Neural cell (in vitro differentiated cells): ENCODE measurements at regions not wholly inside any gene's neighbourhood (a gene's known extent, or its start where the extent isn't known, plus 50 kb on each side); places are given as distances from the start of the nearest gene placed in this dataset.
"Not testable (repeated sequence)": the region's sequence is repeated elsewhere in the genome, so short reads cannot be mapped to it uniquely, and the experiment has no call there.

ENCODE experiments used
- H2AFZ ChIP-seq: fragments of 200-600, 300-800 bp; sonication (generic), shearing (Covaris generic); 2 replicates; pipeline ENCODE4 v1.6.0; 2014; ENCODE audit warnings: low read depth, mild to moderate bottlenecking, antibody characterized with exemption, low read length, moderate library complexity
- H3F3A ChIP-seq: fragments of 200-600 bp; shearing (Covaris generic); 2 replicates; pipeline ENCODE4 v1.6.1; 2016; ENCODE audit warnings: mild to moderate bottlenecking, moderate library complexity, mixed read lengths, antibody characterized with exemption, low read length; ENCODE audit not compliant: insufficient read depth, poor library complexity, severe bottlenecking
- H3K27ac ChIP-seq: fragments of 200-600, 300-800 bp; sonication (generic), shearing (Covaris generic); 2 replicates; pipeline ENCODE4 v1.5.1; 2014; ENCODE audit warnings: mild to moderate bottlenecking, low read length, moderate library complexity
- H3K27me3 ChIP-seq: fragments of 300-800, 200-600 bp; sonication (generic), shearing (Covaris generic); 2 replicates; pipeline ENCODE4 v1.6.0; 2014; ENCODE audit warnings: mild to moderate bottlenecking, low read depth, low read length, moderate library complexity; ENCODE audit not compliant: insufficient read depth
- H3K36me3 ChIP-seq: fragments of 300-800, 200-600 bp; sonication (generic), shearing (Covaris generic); 2 replicates; pipeline ENCODE4 v1.5.1; 2014; ENCODE audit warnings: mild to moderate bottlenecking, antibody characterized with exemption, low read length, moderate library complexity; ENCODE audit not compliant: insufficient read depth
- H3K4me2 ChIP-seq: fragments of 300-800, 200-600 bp; sonication (generic), shearing (Covaris generic); 2 replicates; pipeline ENCODE4 v1.6.0; 2014; ENCODE audit warnings: mild to moderate bottlenecking, low read length
- H3K4me3 ChIP-seq: fragments of 300-800, 200-600 bp; sonication (generic), shearing (Covaris generic); 2 replicates; pipeline ENCODE4 v1.5.1; 2014; ENCODE audit warnings: mild to moderate bottlenecking, low read length, moderate library complexity
- H3K79me2 ChIP-seq: fragments of 200-600 bp; shearing (Covaris generic); replicated peaks from 2 replicates; pipeline ENCODE4 v1.6.0; 2014; ENCODE audit warnings: mild to moderate bottlenecking, low read length, moderate library complexity; ENCODE audit not compliant: insufficient read depth
- H3K9ac ChIP-seq: fragments of 300-800, 200-600 bp; sonication (generic), shearing (Covaris generic); 2 replicates; pipeline ENCODE4 v1.6.1; 2016; ENCODE audit warnings: mild to moderate bottlenecking, low read length, mixed read lengths
- H3K9me2 ChIP-seq: fragments of 200-600 bp; shearing (Covaris generic); 2 replicates; pipeline ENCODE4 v1.6.1; 2016; ENCODE audit warnings: mild to moderate bottlenecking, low read length, mixed read lengths; ENCODE audit not compliant: insufficient read depth
- H3K9me3 ChIP-seq: fragments of 200-600, 300-800 bp; sonication (generic), shearing (Covaris generic); 2 replicates; pipeline ENCODE4 v1.6.1; 2016; ENCODE audit warnings: mild to moderate bottlenecking, mixed run types, low read length, moderate library complexity, mixed read lengths
- H4K20me1 ChIP-seq: fragments of 200-600 bp; shearing (Covaris generic); 2 replicates; pipeline ENCODE4 v1.6.1; 2016; ENCODE audit warnings: mild to moderate bottlenecking, mixed run types; ENCODE audit not compliant: insufficient read depth

DNA sequence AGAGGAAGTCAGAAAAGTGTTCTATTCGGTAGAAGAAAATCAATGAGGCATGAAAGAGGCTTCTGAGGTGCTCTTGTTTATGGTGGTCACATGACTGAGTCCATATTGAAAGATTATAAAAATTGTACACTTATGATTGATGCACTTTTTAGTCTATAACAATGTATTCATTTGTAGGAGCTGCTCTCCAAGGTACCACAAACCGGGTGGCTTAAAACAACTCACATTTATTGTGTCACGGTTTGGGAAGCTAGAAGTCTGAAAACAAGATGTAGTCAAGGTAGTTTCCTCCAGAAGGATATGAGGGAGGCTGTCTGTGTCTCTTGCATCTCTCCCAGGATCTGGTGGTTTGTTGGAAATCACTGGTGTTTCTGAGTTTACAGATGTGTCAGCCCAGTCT lies 86.6 kb upstream of the NIPA1 start:
- not testable (repeated sequence) for H4K20me1 ChIP-seq, H2AFZ ChIP-seq, H3K36me3 ChIP-seq, H3F3A ChIP-seq, H3K79me2 ChIP-seq, H3K27me3 ChIP-seq, H3K9me2 ChIP-seq, H3K27ac ChIP-seq, H3K4me2 ChIP-seq, H3K9ac ChIP-seq, H3K4me3 ChIP-seq, H3K9me3 ChIP-seq

GRCh38 chr15:22710831-22711341 lies 75.6 kb upstream of the NIPA1 start:
- not testable (repeated sequence) for H3K9ac ChIP-seq, H3K27ac ChIP-seq, H3F3A ChIP-seq, H3K4me3 ChIP-seq, H4K20me1 ChIP-seq, H3K9me3 ChIP-seq, H2AFZ ChIP-seq, H3K79me2 ChIP-seq, H3K27me3 ChIP-seq, H3K9me2 ChIP-seq, H3K36me3 ChIP-seq, H3K4me2 ChIP-seq

DNA sequence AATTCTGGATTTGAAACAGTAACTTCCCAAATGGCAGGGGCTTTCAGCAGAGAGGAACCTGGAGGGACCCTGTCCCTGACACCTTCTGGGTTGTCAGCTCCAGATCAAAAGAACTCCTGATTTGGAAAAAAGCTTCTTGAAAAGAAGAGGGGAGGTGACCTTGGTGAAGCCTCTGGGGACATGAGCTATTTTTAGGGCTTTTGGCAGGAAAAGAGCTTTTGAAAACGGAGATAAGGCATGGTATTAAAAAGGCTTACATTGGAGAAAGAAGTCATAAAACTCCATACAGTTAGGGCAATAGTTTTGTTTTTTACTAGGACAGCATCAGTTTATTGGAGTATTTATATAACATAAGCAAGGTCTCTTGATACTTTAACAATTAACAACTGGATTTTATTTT lies 72.5 kb upstream of the NIPA1 start:
- H3K27me3 ChIP-seq, H3F3A ChIP-seq, H3K9me3 ChIP-seq, H3K9ac ChIP-seq, H4K20me1 ChIP-seq, H3K36me3 ChIP-seq, H3K27ac ChIP-seq, H2AFZ ChIP-seq, H3K9me2 ChIP-seq, H3K79me2 ChIP-seq, H3K4me2 ChIP-seq, H3K4me3 ChIP-seq: not testable (repeated sequence)

GRCh38 chr15:22714358-22715132 lies 71.9 kb upstream of the NIPA1 start:
- H3K36me3 ChIP-seq, H3K4me2 ChIP-seq, H3K79me2 ChIP-seq, H3K27ac ChIP-seq, H4K20me1 ChIP-seq, H3K9me3 ChIP-seq, H3K9me2 ChIP-seq, H2AFZ ChIP-seq, H3K9ac ChIP-seq, H3K27me3 ChIP-seq, H3K4me3 ChIP-seq, H3F3A ChIP-seq: not testable (repeated sequence)

DNA sequence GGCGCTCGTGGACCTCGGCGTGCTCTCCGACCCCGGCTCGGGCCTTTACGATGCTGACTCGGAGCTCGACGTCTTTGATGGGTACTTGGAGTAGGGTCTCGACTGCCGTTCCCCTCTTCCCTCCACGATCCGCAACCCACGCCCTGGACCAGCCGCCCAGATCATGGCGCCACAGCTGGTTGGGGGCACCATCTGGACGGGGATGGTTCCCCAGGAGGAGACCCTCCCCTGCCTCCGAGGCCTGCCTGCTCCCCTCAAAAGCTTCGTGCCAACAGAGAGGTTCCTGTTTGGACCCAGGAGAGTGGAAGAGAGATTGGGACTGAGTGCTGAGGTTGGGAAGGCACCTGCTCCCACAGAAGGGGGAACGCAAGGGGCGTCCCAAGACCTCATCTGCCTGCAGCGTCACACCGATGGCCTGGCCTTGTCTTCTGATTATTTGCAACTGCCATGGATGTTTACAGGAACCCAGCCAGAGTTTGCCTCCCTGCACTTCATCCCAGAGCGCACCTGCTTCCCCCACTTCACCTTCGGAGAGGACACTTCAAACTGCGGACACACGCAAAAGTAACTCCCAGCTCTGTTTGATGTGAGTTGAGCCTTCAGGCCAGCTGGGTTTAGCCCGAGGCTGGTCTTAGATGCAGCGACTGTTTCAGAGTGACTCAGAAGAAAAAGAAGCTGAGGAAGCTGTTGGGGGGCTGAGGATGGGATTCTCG lies 71.2 kb upstream of the NIPA1 start:
- not testable (repeated sequence) for H3K36me3 ChIP-seq, H3K4me2 ChIP-seq, H3K27ac ChIP-seq, H3K27me3 ChIP-seq, H2AFZ ChIP-seq, H4K20me1 ChIP-seq, H3K9me3 ChIP-seq, H3K79me2 ChIP-seq, H3K4me3 ChIP-seq, H3K9ac ChIP-seq, H3K9me2 ChIP-seq, H3F3A ChIP-seq

DNA sequence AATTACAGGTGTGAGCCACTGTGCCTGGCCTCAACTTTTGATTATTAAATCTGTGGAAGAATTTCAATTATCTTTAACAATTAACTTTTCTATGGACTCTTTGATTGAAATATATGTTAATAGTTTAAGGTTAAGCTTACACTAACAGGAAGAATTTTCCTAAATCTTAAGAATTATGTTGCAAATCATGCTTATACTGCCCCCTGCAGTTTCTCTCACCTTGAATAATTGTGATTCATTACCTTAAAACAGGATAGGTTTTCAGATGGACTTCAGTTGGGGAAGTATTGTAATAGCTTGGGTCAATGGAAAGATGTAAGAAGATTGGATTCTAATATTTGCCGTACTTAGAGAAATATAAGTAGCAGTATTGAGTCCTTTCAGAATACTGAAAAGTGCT lies 66.5 kb upstream of the NIPA1 start:
- not testable (repeated sequence) for H3K27me3 ChIP-seq, H3K4me3 ChIP-seq, H4K20me1 ChIP-seq, H3K36me3 ChIP-seq, H3K4me2 ChIP-seq, H3K9me2 ChIP-seq, H3F3A ChIP-seq, H3K9ac ChIP-seq, H3K79me2 ChIP-seq, H2AFZ ChIP-seq, H3K9me3 ChIP-seq, H3K27ac ChIP-seq

DNA sequence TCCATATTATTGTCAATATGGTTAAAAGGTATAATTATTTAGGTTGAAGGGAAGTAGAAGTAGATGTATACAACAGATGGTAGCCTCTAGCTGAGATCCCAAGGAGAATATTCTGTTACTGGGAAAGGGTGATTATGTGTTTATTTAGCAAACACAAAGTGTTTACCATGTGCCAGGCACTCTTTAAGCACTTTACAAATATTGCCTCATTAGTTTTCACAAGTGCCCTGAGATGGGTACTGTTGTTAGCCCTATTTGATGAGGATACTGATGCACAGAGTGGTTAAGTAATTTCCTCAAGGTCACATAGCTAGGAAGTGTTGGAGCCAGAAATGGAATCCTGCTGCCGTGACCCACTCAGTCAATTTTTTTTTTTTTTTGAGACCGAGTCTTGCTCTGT lies 60.3 kb upstream of the NIPA1 start:
- not testable (repeated sequence) for H3K9ac ChIP-seq, H3K9me2 ChIP-seq, H3K27me3 ChIP-seq, H2AFZ ChIP-seq, H3K79me2 ChIP-seq, H3K9me3 ChIP-seq, H4K20me1 ChIP-seq, H3K36me3 ChIP-seq, H3K4me2 ChIP-seq, H3K4me3 ChIP-seq, H3F3A ChIP-seq, H3K27ac ChIP-seq

DNA sequence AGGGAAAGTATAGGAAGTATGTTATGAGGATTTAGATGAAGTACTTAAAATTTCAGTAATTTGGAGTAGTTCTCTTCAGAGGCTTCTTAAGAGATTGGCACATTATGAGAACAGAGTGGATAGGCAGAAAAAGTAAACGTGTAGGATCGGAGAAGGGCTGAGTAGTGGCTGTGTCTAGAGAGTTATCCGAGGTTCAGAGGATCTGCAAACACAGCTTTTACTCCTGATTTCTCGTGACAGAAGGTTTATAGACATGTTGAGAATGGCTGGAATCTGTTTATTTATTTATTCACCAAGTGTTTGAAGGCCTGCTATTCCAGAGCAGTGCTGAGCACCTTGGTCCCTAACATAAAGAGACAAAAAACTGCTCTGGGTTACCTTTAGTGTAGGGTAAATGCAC lies 51.4 kb upstream of the NIPA1 start:
- not testable (repeated sequence) for H3K4me3 ChIP-seq, H3K79me2 ChIP-seq, H3K4me2 ChIP-seq, H3K9me3 ChIP-seq, H2AFZ ChIP-seq, H3K9ac ChIP-seq, H3K9me2 ChIP-seq, H4K20me1 ChIP-seq, H3F3A ChIP-seq, H3K36me3 ChIP-seq, H3K27me3 ChIP-seq, H3K27ac ChIP-seq
